Stimulated activated CD4-positive, alpha-beta T cell treated with anti-CD3 and anti-CD28 coated beads, Interleukin-15, amount 100 ng/mL, for 48 hours (primary cell): ENCODE measurements at regions not wholly inside any gene's neighbourhood (a gene's known extent, or its start where the extent isn't known, plus 50 kb on each side); places are given as distances from the start of the nearest gene placed in this dataset.

Source experiments
- DNase-seq, 2 donors: peaks; one replicate each; pipeline ENCODE4 v3.0.0-alpha.2; 2020; ENCODE audit warnings: low read depth in 2 of 2

- no peak for DNase-seq
These were observed 54.7 kb downstream of the GLUD2 start for GRCh38 chrX:121102101-121102500.

GRCh38 chrX:121103381-121103780 lies 56.0 kb downstream of the GLUD2 start:
- DNase-seq = no peak

DNA sequence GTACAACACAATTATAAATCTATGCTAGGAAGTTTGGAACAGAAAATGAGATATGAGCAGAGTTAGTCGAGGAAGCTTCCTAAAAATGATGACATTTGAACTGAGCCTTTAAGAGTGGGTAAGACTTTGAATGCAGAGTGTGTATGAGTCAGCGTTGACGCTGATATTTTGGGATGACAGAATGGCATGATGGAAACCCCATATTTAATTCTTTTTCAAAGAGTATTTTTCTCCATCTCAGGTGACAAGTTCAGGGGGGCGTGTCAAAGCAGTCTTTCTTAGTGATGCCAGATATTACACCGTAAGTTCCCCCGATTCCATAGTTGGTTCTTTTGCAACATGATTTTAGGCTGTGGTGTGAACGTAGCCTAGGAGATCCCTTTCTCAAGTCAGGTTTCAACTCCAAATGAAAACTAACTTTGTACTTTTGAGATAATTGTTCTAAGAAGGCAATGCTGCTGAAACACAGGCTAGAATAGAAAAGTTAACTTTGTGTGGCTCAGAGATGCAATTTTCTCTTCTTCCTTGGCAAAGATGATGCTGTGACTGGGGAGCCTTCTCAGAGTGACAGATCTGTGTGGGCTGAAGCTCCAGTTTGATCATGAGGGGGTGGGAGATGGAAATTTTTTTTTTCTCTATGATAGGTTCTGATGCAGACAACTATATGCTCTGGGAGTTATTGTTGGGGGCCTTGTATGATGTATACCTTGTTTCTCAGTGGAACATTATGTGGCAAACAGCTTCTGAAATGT lies 59.2 kb downstream of the GLUD2 start:
- no peak for DNase-seq

DNA sequence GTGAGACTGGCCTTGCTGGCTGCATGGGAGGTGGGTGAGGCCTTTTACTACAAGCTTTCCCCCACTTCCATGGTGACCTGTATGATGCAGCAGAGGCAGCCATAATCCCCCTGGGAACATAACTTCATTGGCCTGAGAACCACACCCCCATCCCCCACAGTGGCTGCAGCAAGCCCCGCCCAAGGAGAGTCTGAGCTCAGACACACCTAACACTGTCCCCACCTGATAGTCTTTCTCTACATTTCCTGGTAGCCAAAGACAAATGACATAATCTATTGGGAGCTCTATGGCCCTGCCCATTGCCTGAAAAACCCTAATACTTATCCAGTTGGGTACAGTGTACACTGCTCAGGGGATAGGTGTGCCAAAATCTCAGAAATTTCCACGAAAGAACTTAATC lies 62.6 kb downstream of the GLUD2 start:
- DNase-seq = no peak

DNA sequence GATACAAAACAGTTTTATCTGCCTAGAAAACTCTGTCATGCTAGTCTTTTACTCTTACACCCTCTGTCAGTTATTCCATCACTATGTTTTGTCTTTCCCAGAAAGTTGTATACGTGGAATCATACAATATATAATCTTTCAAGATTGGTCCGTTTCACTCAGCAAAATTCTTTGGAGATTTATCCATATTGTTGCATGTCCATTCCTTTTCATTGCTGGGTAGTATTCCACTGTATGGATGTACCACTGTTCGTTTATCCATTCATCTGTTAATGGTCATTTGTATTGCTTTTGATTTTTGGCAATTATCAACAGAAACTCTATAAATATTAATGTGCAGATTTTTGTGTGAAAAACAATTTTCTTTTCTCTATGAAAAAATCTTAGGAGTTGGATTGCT lies 63.1 kb downstream of the GLUD2 start:
- no peak for DNase-seq

DNA sequence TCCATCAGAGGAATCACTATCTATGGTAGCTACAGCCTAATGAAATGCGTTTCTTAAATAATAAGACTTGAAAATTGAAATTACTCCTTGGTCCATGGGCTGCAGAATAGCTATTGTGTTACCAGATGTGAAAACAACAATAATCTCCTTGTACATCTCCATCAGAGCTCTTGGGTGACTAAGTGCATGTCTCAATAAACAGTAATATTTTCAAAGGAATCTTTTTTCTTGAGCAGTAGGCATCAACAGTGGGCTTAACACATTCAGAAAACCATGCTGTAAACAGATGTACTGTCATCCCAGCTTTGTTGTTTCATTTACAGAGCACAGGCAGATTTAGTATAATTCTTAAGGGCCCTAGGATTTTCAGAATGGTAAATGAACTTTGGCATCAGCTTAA lies 67.3 kb downstream of the GLUD2 start:
- DNase-seq = no peak

GRCh38 chrX:121120690-121121605 lies 73.5 kb downstream of the GLUD2 start:
- no peak for DNase-seq

GRCh38 chrX:121122332-121122731 lies 74.9 kb downstream of the GLUD2 start:
- DNase-seq = no peak

- DNase-seq = no peak
These were observed 81.8 kb downstream of the GLUD2 start for GRCh38 chrX:121128925-121129877.

GRCh38 chrX:121132675-121133074 lies 85.3 kb downstream of the GLUD2 start:
- no peak for DNase-seq

DNA sequence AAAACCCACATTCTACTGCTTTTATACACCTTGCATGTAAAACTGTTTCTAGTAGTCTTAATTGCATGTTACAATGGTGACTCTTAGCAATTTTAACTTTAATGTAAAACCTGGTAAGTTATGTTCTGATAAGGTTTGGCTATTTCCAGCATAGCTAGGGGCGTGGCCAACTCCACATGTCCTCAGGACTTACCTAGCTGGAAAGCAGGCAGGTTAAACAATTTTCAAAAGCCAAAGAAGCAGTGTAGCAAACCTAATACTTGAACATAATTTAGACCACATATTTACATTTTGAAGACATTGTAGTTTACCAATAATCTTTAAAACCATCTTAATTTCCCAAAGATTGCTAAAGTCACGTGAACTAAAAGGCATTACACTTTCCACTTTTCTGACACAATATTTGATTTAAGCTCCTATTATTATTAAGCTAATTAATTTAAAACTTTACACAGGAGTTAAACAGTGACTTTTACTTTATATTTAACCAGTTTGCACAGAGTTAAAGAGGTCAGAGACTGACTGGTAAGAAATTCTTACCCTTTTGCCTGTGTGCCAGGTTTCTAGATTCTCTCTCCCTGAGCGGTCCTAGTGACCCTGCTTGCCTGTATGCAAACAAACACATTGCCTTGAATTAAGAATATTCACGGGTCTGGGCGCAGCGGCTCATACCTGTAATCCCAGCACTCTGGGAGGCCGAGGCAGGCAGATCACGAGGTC lies 88.2 kb downstream of the GLUD2 start:
- DNase-seq = no peak

DNA sequence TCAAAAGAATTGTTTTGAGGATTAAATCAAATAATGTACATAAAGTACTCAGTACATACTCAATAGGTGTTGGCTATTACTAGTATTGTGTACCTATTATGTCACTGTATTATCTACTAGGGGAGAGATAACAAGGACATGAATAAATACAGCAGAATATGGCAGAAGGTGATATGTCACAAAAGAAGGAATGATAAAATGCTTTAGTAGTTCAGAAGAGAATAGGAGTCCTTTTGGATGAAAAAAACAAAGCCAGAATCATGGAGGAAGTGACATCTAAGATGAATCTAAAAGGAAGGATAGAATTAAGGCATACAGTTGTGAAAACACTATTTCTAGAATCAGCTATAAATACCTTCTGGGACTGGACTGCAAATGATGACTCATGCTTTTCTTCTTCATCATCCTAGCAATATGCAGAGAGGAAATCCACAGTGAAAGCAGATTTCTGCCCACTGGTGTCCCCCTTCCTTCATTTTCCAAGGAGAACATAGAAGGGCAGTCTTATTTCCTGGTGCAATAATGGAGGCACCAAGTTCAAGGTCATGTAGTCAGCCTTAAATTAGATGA lies 98.7 kb downstream of the GLUD2 start:
- DNase-seq = no peak

GRCh38 chrX:121150217-121150616 lies 102.8 kb downstream of the GLUD2 start:
- no peak for DNase-seq

DNA sequence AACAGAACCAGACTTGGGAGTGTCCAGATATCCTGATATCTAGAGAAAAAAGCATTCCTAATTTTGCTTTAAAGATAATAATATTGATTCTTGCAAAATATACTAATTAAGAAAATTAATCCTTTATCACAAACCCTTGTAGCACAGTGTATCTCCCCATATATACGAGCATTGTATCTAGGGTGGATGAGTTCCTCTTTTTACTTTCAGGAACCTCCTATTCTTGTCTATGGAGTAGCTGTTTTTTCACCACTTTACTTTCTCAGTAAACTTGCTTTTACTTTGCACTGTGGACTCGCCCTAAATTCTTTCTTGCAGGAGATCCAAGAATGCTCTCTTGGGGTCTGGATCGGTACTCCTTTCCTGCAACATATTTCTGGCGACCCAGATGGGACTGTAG lies 103.9 kb downstream of the GLUD2 start:
- DNase-seq = no peak

DNA sequence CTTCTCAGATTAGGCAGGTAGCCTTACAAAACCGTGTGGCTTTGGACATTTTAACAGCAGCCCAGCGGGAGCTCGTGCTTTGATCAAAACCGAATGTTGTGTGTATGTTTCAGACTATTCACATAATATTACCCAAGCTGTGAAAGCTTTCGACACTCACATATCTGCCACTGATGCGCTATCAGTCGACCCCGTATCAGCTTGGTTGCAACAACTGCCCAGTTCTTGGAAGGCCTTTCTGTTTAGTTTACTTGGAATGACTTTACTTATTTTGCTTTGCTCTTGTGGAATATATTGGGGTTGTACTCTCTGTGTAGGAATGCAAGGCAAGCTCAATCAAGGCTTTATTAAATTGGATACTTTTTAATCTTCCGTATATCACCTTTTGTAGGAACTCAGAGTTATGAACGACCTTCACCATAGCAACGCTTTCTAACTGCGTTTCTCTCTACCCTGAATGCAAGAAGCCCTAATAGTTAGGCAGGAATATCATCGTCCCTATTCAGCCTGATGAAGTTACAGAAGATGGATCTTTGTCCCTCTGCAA lies 107.5 kb downstream of the GLUD2 start:
- no peak for DNase-seq

GRCh38 chrX:121160987-121161386 lies 113.6 kb downstream of the GLUD2 start:
- DNase-seq = no peak

DNA sequence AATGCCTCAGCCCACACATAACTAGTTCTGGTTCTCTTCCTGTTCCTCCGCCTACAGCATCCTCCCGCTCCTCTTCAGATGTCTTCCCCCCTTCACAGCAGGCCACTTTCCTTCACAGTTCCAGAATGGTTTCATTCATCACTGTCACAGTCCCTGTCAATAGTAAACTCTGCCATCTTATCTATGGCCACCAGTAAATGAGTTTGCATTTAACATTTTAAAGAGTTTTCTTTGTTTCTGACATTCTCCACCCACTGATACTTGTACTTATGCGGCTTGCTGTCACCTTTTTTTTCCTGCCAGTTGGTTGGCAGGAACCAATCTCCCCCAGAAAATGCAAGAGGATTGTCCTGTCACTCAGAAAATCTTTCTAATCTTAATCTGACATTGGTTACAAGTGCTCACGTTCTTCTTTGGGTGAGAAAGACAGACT lies 114.1 kb downstream of the GLUD2 start:
- DNase-seq = no peak

GRCh38 chrX:121163443-121163842 lies 116.0 kb downstream of the GLUD2 start:
- no peak for DNase-seq

DNA sequence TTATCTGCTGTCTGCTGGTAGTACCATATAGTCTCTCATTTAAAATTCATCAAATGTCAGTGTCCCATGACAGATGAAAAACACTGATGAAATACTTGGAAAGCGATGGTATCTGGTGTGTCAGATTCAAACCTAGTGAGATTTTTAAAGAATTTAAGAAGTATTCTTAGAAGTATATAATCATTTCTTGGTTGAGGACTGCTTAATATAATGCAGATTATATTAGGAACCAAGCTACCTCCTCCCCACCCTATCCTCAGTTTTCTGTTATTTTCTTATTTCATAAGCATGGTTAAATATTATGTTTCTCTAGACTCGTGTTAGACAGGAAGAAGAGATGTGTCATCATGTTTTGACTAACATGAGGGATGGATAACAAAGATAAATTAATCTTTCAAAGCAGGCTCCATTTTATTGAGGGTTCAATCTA lies 118.5 kb downstream of the GLUD2 start:
- DNase-seq = no peak
